Upper lobe of left lung (tissue), 6 donors: ENCODE measurements at regions not wholly inside any gene's neighbourhood (a gene's known extent, or its start where the extent isn't known, plus 50 kb on each side); places are given as distances from the start of the nearest gene placed in this dataset.
"Not testable (repeated sequence)": the region's sequence is repeated elsewhere in the genome, so short reads cannot be mapped to it uniquely, and the experiment has no call there.

Source experiments
- ATAC-seq, 2 donors: fragments of 200-7000 bp; cut with Tn5 transposase; one replicate each; pipeline ENCODE4 v1.9.1; 2022; ENCODE audit warnings: mild to moderate bottlenecking in 2 of 2, moderate library complexity in 2 of 2; ENCODE audit not compliant: low FRiP score in 2 of 2
- DNase-seq, 2 donors: peaks; one replicate each; pipeline ENCODE4 v3.0.0-alpha.2; 2019 to 2020
- H3K27ac ChIP-seq, 4 donors: fragments of 200-600 bp; sonication (generic); one replicate each; pipeline ENCODE4 v1.5.1; 2016 to 2019
- H3K27me3 ChIP-seq, 4 donors: fragments of 200-600 bp; sonication (generic); one replicate each; pipeline ENCODE4 v1.5.1; 2017 to 2019
- H3K36me3 ChIP-seq, 4 donors: fragments of 200-600 bp; sonication (generic); one replicate each; pipeline ENCODE4 v1.5.1; 2016 to 2019
- H3K4me1 ChIP-seq, 4 donors: fragments of 200-600 bp; sonication (generic); one replicate each; pipeline ENCODE4 v1.5.1; 2018 to 2019
- H3K4me3 ChIP-seq, 4 donors: fragments of 200-600 bp; sonication (generic); one replicate each; pipeline ENCODE4 v1.5.1; 2017 to 2019; ENCODE audit warnings: mild to moderate bottlenecking in 2 of 4, moderate library complexity in 1 of 4
- H3K9me3 ChIP-seq, 4 donors: fragments of 200-600 bp; sonication (generic); one replicate each; pipeline ENCODE4 v1.5.1; 2018 to 2019
- CTCF ChIP-seq, 6 experiments: fragments of 450-650 bp in 4 of 6; fragments of 200-600 bp in 2 of 6; sonication (generic) in 2 of 6; IDR thresholded peaks; one replicate each; pipeline ENCODE4 v1.5.1; 2016 to 2019; ENCODE audit warnings: antibody characterized with exemption in 6 of 6
- EP300 ChIP-seq, 4 donors: sonication (generic); formaldehyde crosslinking; IDR thresholded peaks; one replicate each; pipeline ENCODE4 v1.5.1; 2017; ENCODE audit warnings: antibody characterized with exemption in 4 of 4, control low read depth in 2 of 4
- POLR2A ChIP-seq, 4 donors: fragments of 450-650 bp; IDR thresholded peaks; one replicate each; pipeline ENCODE4 v1.5.1; 2016 to 2017; ENCODE audit warnings: antibody characterized with exemption in 4 of 4, mild to moderate bottlenecking in 2 of 4
- POLR2AphosphoS5 ChIP-seq, 2 donors: sonication (generic); formaldehyde crosslinking; IDR thresholded peaks; one replicate each; pipeline ENCODE4 v1.5.1; 2017; ENCODE audit warnings: antibody characterized with exemption in 2 of 2
- WGBS, 2 donors: methylation state at CpG; one replicate each; pipeline ENCODE4 v1.1.5; 2017 to 2018; 5-methylcytosine and 5-hydroxymethylcytosine counted together
- donor health status: DM: no; HTN: no; CAD: no; lungs with moderate emphysema.
- donor health status: DM: no; HTN: yes; CAD: no; lungs with severe emphysema.

DNA sequence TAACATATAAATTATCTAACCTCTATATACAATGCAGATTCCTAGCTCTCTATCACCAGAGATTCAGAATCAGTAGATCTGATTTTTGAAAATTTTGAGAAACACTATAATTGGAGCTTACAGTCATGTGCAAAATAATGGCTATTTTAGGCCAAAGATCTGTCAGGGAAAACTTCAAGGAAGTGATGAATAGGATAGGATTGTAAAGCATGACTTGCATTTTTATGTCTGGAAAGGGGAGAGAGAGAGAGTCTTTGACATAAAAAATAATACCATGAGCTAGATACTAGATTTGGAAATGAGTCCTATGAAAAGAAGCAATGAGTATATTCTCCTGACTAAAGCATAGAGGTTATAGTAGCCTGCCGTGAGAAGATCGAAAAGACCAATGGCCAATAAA is 181.1 kb downstream of the SDHAF3 start:
- TF ChIP-seq POLR2AphosphoS5 (IDR thresholded peaks at IDR 0.05) (no peak), POLR2A (IDR thresholded peaks at IDR 0.05) (no peak), EP300 (IDR thresholded peaks at IDR 0.05) (no peak), CTCF (IDR thresholded peaks at IDR 0.05) (no peak)
- no peaks in the 10 kb centered on the region for H3K27me3 ChIP-seq
- ATAC-seq (no peak), DNase-seq (no peak)
- H3K9me3 ChIP-seq = no peaks in the 10 kb centered on the region
- H3K36me3 ChIP-seq = no peaks in the 10 kb centered on the region
- H3K4me3 ChIP-seq = no peak overlapping the region
- no peaks in the 10 kb centered on the region for H3K4me1 ChIP-seq
- WGBS, 2 donors = 85 to 97% methylated on average over 2 of the region's 2 CpGs
- H3K27ac ChIP-seq = no peak overlapping the region

- H3K27ac ChIP-seq = no peak overlapping the region
- H3K4me3 ChIP-seq = no peak overlapping the region
- H3K27me3 ChIP-seq = no peaks in the 10 kb centered on the region
- H3K36me3 ChIP-seq = no peaks in the 10 kb centered on the region
- no peak for DNase-seq
- no peak for ATAC-seq
- TF ChIP-seq POLR2AphosphoS5 (IDR thresholded peaks at IDR 0.05) = no peak
- TF ChIP-seq CTCF (IDR thresholded peaks at IDR 0.05) = no peak
- TF ChIP-seq POLR2A (IDR thresholded peaks at IDR 0.05) = no peak
- TF ChIP-seq EP300 (IDR thresholded peaks at IDR 0.05) = no peak
- 84 to 86% methylated on average over 8 of the region's 8 CpGs for WGBS, 2 donors
- no peaks in the 10 kb centered on the region for H3K4me1 ChIP-seq
- no peaks in the 10 kb centered on the region for H3K9me3 ChIP-seq
Observed at GRCh38 chr7:97305589-97305988, 188.1 kb downstream of the SDHAF3 start.

- TF ChIP-seq POLR2A (IDR thresholded peaks at IDR 0.05) = no peak
Observed at GRCh38 chr7:97307521-97308108, 190.1 kb downstream of the SDHAF3 start.

GRCh38 chr7:97313900-97314299 is 196.4 kb downstream of the SDHAF3 start:
- ATAC-seq (no peak), DNase-seq (no peak)
- no peaks in the 10 kb centered on the region for H3K36me3 ChIP-seq
- no peak overlapping the region for H3K4me3 ChIP-seq
- no peak for TF ChIP-seq POLR2A (IDR thresholded peaks at IDR 0.05)
- TF ChIP-seq EP300 (IDR thresholded peaks at IDR 0.05) = no peak
- TF ChIP-seq CTCF (IDR thresholded peaks at IDR 0.05) = no peak
- TF ChIP-seq POLR2AphosphoS5 (IDR thresholded peaks at IDR 0.05) = no peak
- H3K27me3 ChIP-seq = no peaks in the 10 kb centered on the region
- WGBS, 2 donors = 69 to 72% methylated on average over 4 of the region's 4 CpGs
- no peaks in the 10 kb centered on the region for H3K9me3 ChIP-seq
- H3K27ac ChIP-seq = no peak overlapping the region
- no peaks in the 10 kb centered on the region for H3K4me1 ChIP-seq

More at GRCh38 chr7:97307521-97308108, 190.1 kb downstream of the SDHAF3 start:
- DNase-seq (no peak), ATAC-seq (no peak)
- H3K4me3 ChIP-seq = no peak overlapping the region
- 81 to 82% methylated on average over 3 of the region's 3 CpGs for WGBS, 2 donors
- no peaks in the 10 kb centered on the region for H3K36me3 ChIP-seq
- no peaks in the 10 kb centered on the region for H3K27me3 ChIP-seq
- no peak overlapping the region for H3K27ac ChIP-seq
- no peaks in the 10 kb centered on the region for H3K9me3 ChIP-seq
- no peaks in the 10 kb centered on the region for H3K4me1 ChIP-seq

GRCh38 chr7:97317575-97317974 is 200.1 kb downstream of the SDHAF3 start:
- TF ChIP-seq CTCF (IDR thresholded peaks at IDR 0.05) = no peak
- TF ChIP-seq EP300 (IDR thresholded peaks at IDR 0.05) = no peak
- no peak for TF ChIP-seq POLR2AphosphoS5 (IDR thresholded peaks at IDR 0.05)
- ATAC-seq = no peak
- no peak for DNase-seq
- whole genome bisulfite sequencing, 2 donors = 45 to 59% methylated on average over 1 of the region's 1 CpG
- H3K27me3 ChIP-seq = no peaks in the 10 kb centered on the region
- H3K36me3 ChIP-seq = no peaks in the 10 kb centered on the region
- H3K4me1 ChIP-seq = no peaks in the 10 kb centered on the region
- H3K4me3 ChIP-seq = no peak overlapping the region
- H3K27ac ChIP-seq = no peak overlapping the region
- no peaks in the 10 kb centered on the region for H3K9me3 ChIP-seq

DNA sequence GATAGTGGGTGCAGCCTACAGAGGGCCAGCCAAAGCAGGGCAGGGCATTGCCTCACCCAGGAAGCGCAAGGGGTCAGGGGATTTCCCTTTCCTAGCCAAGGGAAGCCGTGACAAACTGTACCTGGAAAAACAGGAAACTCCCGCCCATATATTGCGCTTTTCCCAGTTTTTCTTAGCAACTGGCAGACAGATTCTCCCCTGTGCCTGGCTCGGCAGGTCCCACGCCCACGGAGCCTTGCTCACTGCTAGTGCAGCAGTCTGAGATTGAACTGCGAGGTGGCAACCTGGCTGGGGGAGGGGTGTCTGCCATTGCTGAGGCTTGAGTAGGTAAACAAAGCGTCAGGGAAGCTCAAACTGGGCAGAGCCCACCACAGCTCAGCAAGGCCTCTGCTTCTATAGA is 212.4 kb downstream of the SDHAF3 start:
- WGBS, 2 donors = 56 to 59% methylated on average over 9 of the region's 9 CpGs
- not testable (repeated sequence) for H3K36me3 ChIP-seq, H3K4me1 ChIP-seq, H3K27ac ChIP-seq, H3K27me3 ChIP-seq, H3K4me3 ChIP-seq, ATAC-seq, H3K9me3 ChIP-seq
- peak in 1 of 2 donors; percentile 24 for DNase-seq
